ENCODE measurements at regions not wholly inside any gene's neighbourhood (a gene's known extent, or its start where the extent isn't known, plus 50 kb on each side); places are given as distances from the start of the nearest gene placed in this dataset.

DNA sequence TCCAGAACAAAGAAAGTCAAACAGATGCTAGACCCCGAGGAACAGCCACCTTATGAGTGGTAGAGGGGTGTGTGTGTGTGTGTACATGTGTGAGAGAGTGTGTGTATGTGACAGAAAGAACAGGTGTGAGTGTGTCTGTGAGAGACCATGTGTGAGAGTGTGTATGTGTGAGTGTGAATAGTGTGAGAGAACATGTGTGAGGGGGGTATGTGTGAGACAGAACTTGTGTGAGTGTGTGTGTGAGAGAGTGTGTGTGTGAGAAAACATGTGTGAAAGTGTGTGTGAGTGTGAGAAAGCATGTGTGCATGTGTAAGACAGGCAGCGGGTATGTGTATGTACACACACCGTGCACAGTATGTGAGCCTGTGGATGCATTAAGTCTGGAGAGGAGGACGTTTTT is 214.3 kb downstream of the SP3 start:
- H3K4me3 ChIP-seq: no peak overlapping the region
- TF ChIP-seq POLR2AphosphoS5 (IDR thresholded peaks at IDR 0.05): no peak
- no peak for TF ChIP-seq EP300 (IDR thresholded peaks at IDR 0.05)
- TF ChIP-seq POLR2A (IDR thresholded peaks at IDR 0.05): no peak
- no peak for TF ChIP-seq CTCF (IDR thresholded peaks at IDR 0.05)
- no peaks in the 10 kb centered on the region for H3K9me3 ChIP-seq
- ATAC-seq: no peak
- WGBS, 2 donors (ENCODE audit: low coverage in 1 of 2): 68 to 72% methylated on average over 4 of the region's 4 CpGs
- no peaks in the 10 kb centered on the region for H3K4me1 ChIP-seq
- no peaks in the 10 kb centered on the region for H3K36me3 ChIP-seq
- H3K27me3 ChIP-seq: peaks cover 19% of the 10 kb centered on the region
- H3K27ac ChIP-seq: no peak overlapping the region

DNA sequence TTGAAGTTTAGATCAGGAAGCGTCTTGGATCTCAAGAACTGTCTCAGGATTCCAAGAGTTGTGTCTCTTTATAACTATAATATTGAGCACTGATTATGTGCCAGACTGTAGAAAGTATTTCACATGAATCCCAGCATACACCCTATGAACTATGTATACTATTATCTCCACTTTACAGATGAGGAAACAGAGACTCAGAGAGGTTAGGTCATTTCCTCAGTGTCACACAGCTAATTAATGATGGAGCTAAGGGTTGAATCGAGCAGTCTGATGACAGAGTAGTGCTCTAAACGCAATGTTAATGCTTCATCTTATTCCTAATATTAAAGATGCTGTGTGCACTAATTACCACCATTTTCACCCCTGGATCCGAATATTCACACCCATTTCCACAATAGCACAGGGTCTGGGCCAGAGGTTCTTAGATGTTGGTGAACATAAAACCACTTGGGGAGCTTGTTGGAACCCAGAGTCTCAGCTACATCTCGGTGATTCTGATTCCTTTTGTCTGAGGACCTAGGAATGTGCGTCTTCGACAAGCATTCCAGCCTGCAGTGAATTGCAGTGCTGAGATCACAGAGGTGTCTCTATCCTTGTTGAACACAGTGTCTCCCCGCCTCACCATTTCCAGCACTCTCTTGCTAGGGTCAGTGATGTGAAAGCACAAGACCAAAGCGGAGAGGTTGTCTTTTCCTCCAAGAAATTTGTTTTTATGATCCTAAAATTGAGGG is 213.8 kb downstream of the SP3 start:
- Histone ChIP-seq H3K4me3 (no peak overlapping the region), H3K27me3 (peaks cover 18% of the 10 kb centered on the region), H3K27ac (no peak overlapping the region), H3K9me3 (no peaks in the 10 kb centered on the region), H3K36me3 (no peaks in the 10 kb centered on the region), H3K4me1 (no peaks in the 10 kb centered on the region)
- 79 to 80% methylated on average over 4 to 9 of the region's 9 CpGs for whole genome bisulfite sequencing, 2 donors (ENCODE audit: low coverage in 1 of 2)
- no peak for ATAC-seq
- no peak for TF ChIP-seq POLR2A (IDR thresholded peaks at IDR 0.05)
- TF ChIP-seq POLR2AphosphoS5 (IDR thresholded peaks at IDR 0.05): no peak
- TF ChIP-seq CTCF (IDR thresholded peaks at IDR 0.05): no peak
- TF ChIP-seq EP300 (IDR thresholded peaks at IDR 0.05): no peak

GRCh38 chr2:173752152-173752551 is 213.0 kb downstream of the SP3 start:
- Histone ChIP-seq H3K27ac (no peak overlapping the region), H3K4me1 (no peaks in the 10 kb centered on the region), H3K27me3 (peaks cover 10% of the 10 kb centered on the region), H3K36me3 (no peaks in the 10 kb centered on the region), H3K4me3 (no peak overlapping the region), H3K9me3 (no peaks in the 10 kb centered on the region)
- no peak for ATAC-seq
- TF ChIP-seq CTCF (IDR thresholded peaks at IDR 0.05): no peak
- no peak for TF ChIP-seq EP300 (IDR thresholded peaks at IDR 0.05)
- TF ChIP-seq POLR2A (IDR thresholded peaks at IDR 0.05): no peak
- TF ChIP-seq POLR2AphosphoS5 (IDR thresholded peaks at IDR 0.05): no peak
- 20 to 29% methylated on average over 1 of the region's 1 CpG for WGBS, 2 donors (ENCODE audit: low coverage in 1 of 2)

- H3K27me3 ChIP-seq: peaks cover 10% of the 10 kb centered on the region
- H3K4me3 ChIP-seq: no peak overlapping the region
- H3K27ac ChIP-seq: no peak overlapping the region
- H3K36me3 ChIP-seq: no peaks in the 10 kb centered on the region
- H3K4me1 ChIP-seq: no peaks in the 10 kb centered on the region
- H3K9me3 ChIP-seq: no peaks in the 10 kb centered on the region
- WGBS, 2 donors (ENCODE audit: low coverage in 1 of 2): 80 to 91% methylated on average over 4 of the region's 5 CpGs
- no peak for ATAC-seq
- no peak for TF ChIP-seq POLR2AphosphoS5 (IDR thresholded peaks at IDR 0.05)
- TF ChIP-seq EP300 (IDR thresholded peaks at IDR 0.05): no peak
- no peak for TF ChIP-seq CTCF (IDR thresholded peaks at IDR 0.05)
- TF ChIP-seq POLR2A (IDR thresholded peaks at IDR 0.05): no peak
Measured at GRCh38 chr2:173753441-173753840, 211.7 kb downstream of the SP3 start.

DNA sequence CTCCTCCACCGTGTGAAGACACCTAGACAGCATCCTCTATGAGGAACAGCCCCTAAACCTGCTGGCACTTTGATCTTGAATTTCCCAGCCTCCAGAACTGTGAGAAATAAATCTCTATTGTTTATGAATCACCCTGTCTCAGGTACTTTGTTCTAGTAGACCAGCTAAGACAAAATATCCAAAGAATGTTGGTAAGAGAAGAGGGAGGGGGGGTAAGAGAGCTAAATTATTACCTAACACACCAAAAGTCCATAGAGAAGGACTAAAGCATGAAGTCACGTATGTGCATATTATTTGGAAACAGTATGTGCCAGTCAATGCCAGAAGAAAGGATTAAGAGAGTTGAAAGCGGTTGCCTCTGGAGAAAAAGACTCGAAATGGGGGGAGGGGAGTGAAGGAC is 211.0 kb downstream of the SP3 start:
- no peak for TF ChIP-seq CTCF (IDR thresholded peaks at IDR 0.05)
- no peak for TF ChIP-seq POLR2A (IDR thresholded peaks at IDR 0.05)
- TF ChIP-seq POLR2AphosphoS5 (IDR thresholded peaks at IDR 0.05): no peak
- no peak for TF ChIP-seq EP300 (IDR thresholded peaks at IDR 0.05)
- peaks cover 10% of the 10 kb centered on the region for H3K27me3 ChIP-seq

More for the DNA sequence above, 211.0 kb downstream of the SP3 start:
- ATAC-seq: no peak
- H3K27ac ChIP-seq: no peak overlapping the region
- 65 to 79% methylated on average over 4 of the region's 4 CpGs for WGBS, 2 donors (ENCODE audit: low coverage in 1 of 2)
- H3K36me3 ChIP-seq: no peaks in the 10 kb centered on the region
- H3K9me3 ChIP-seq: no peaks in the 10 kb centered on the region
- H3K4me1 ChIP-seq: no peaks in the 10 kb centered on the region
- H3K4me3 ChIP-seq: no peak overlapping the region

All from gastroesophageal sphincter (tissue), 4 donors.